Astrocyte (in vitro differentiated cells and primary cell): ENCODE measurements at regions not wholly inside any gene's neighbourhood (a gene's known extent, or its start where the extent isn't known, plus 50 kb on each side); places are given as distances from the start of the nearest gene placed in this dataset.

Source experiments
- EZH2 ChIP-seq: IDR thresholded peaks from 2 replicates; pipeline ENCODE4 v1.6.1; 2012; ENCODE audit warnings: mild to moderate bottlenecking, low read length, inconsistent platforms; ENCODE audit not compliant: insufficient read depth
- TF ChIP-seq, protein P1 (sequence below): IDR thresholded peaks from 2 replicates; pipeline ENCODE4 v1.5.1; 2011; ENCODE audit warnings: low read depth, mild to moderate bottlenecking, inconsistent platforms, low read length, moderate library complexity; ENCODE audit not compliant: insufficient read depth

- TF ChIP-seq, protein P1, sequence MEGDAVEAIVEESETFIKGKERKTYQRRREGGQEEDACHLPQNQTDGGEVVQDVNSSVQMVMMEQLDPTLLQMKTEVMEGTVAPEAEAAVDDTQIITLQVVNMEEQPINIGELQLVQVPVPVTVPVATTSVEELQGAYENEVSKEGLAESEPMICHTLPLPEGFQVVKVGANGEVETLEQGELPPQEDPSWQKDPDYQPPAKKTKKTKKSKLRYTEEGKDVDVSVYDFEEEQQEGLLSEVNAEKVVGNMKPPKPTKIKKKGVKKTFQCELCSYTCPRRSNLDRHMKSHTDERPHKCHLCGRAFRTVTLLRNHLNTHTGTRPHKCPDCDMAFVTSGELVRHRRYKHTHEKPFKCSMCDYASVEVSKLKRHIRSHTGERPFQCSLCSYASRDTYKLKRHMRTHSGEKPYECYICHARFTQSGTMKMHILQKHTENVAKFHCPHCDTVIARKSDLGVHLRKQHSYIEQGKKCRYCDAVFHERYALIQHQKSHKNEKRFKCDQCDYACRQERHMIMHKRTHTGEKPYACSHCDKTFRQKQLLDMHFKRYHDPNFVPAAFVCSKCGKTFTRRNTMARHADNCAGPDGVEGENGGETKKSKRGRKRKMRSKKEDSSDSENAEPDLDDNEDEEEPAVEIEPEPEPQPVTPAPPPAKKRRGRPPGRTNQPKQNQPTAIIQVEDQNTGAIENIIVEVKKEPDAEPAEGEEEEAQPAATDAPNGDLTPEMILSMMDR = no peak
- TF ChIP-seq EZH2 = no peak
Observed at GRCh38 chr2:8260213-8260612, 421.6 kb upstream of the ID2 start.
